Breast epithelium (tissue), 3 donors: ENCODE measurements at regions not wholly inside any gene's neighbourhood (a gene's known extent, or its start where the extent isn't known, plus 50 kb on each side); places are given as distances from the start of the nearest gene placed in this dataset.

Source experiments
- CTCF ChIP-seq, 3 donors: fragments of 450-650 bp; IDR thresholded peaks; one replicate each; pipeline ENCODE4 v1.5.1; 2016 to 2017; ENCODE audit warnings: antibody characterized with exemption in 3 of 3, mild to moderate bottlenecking in 3 of 3, moderate library complexity in 3 of 3
- POLR2A ChIP-seq: fragments of 450-650 bp; IDR thresholded peaks from one replicate; pipeline ENCODE4 v1.6.1; 2016; ENCODE audit warnings: antibody characterized with exemption, mild to moderate bottlenecking, moderate library complexity

DNA sequence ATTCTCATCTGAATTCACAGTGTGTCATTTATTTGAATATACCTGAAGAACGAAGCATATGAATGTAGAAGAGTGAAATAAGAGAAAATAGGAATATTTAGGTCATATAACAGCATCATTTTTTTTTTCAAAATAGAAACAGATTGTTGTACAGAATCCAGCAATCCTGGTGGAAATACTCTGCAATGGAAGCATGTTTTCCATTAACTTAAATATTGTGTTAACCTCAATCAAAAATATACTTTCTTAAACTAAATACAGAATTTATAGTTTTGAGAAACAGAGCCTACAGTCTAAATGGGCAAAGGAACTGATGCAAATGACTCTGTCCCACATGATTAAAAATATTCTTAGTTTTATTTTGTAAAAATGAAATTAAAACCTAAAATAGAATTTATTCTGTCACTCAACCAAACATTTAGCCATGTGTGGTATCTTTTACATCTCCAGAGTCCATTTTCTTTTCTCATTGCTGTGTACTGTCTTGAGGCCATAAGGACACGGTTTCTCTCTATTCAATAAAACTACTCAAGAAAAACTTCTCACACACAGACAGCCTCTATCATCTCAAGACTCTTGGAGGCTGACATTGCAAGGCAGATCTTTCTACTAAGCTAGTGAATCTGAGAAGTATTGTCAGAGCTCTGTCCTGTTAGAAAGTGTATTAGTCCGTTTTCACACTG lies 322.6 kb downstream of the LTN1 start:
- no peak for TF ChIP-seq CTCF (IDR thresholded peaks at IDR 0.05)
- no peak for TF ChIP-seq POLR2A
